ENCODE measurements at regions not wholly inside any gene's neighbourhood (a gene's known extent, or its start where the extent isn't known, plus 50 kb on each side); places are given as distances from the start of the nearest gene placed in this dataset.
"Not testable (repeated sequence)": the region's sequence is repeated elsewhere in the genome, so short reads cannot be mapped to it uniquely, and the experiment has no call there.

DNA sequence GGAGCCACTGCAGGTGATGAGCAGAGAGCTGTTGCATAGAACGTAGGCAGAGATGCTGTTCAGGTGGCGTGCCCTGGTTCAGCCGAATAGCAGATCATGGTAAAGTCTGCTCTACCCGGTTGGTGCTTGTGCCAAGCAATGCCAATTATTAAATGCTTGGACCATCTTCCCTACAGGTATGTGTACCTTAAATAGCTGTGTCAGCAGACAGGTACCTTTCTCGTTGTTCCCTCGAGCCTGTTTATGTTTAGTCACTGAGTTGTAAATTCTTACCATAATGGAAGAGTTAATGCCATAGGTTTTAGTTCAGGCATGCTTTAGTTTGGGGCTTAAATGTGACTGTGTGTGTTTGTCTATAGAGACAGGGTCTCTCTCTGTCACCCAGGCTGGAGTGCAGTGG lies 112.5 kb upstream of the CPM start:
- Mint-ChIP-seq H3K4me3 (ENCODE audit: unreplicated experiment) (no peak overlapping the region), H3K27me3 (ENCODE audit: unreplicated experiment) (peaks cover 2% of the 10 kb centered on the region), H3K36me3 (ENCODE audit: low read depth, unreplicated experiment) (no peaks in the 10 kb centered on the region), H3K9me3 (ENCODE audit: unreplicated experiment) (no peaks in the 10 kb centered on the region), H3K4me1 (ENCODE audit: unreplicated experiment) (no peaks in the 10 kb centered on the region), H3K27ac (ENCODE audit: unreplicated experiment) (no peak overlapping the region)
- no peak for DNase-seq (ENCODE audit: low spot score)
- TF ChIP-seq CTCF (IDR thresholded peaks at IDR 0.05; ENCODE audit: unreplicated experiment), result no peak

- Mint-ChIP-seq H3K4me3 (ENCODE audit: unreplicated experiment) (no peak overlapping the region), H3K27ac (ENCODE audit: unreplicated experiment) (no peak overlapping the region), H3K36me3 (ENCODE audit: low read depth, unreplicated experiment) (no peaks in the 10 kb centered on the region), H3K9me3 (ENCODE audit: unreplicated experiment) (no peaks in the 10 kb centered on the region), H3K4me1 (ENCODE audit: unreplicated experiment) (no peaks in the 10 kb centered on the region), H3K27me3 (ENCODE audit: unreplicated experiment) (peaks cover 2% of the 10 kb centered on the region)
- no peak for TF ChIP-seq CTCF (IDR thresholded peaks at IDR 0.05; ENCODE audit: unreplicated experiment)
- no peak for DNase-seq (ENCODE audit: low spot score)
Observed at GRCh38 chr12:69046363-69046762, 113.4 kb upstream of the CPM start.

DNA sequence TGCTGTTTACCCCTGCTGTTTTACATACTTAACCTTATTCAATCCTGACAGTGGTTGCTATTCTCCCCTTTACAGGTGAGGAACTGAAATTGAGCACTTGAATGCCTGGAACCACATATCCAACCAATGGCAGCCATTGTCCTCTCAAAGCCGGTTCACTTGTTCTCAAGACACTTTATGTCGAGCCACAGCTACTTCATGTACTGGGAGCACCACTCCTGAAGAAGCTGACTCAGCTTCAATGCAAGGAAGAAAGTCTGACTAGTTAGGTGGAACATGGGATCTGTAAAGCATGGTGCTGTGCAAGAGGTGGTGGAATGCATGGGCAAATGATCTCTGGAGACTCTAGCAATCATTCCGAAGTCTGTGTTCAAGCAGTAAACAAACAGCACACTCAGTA lies 113.9 kb upstream of the CPM start:
- no peak overlapping the region for H3K4me3 Mint-ChIP-seq (ENCODE audit: unreplicated experiment)
- no peaks in the 10 kb centered on the region for H3K4me1 Mint-ChIP-seq (ENCODE audit: unreplicated experiment)
- no peak for TF ChIP-seq CTCF (IDR thresholded peaks at IDR 0.05; ENCODE audit: unreplicated experiment)
- H3K9me3 Mint-ChIP-seq (ENCODE audit: unreplicated experiment), result no peaks in the 10 kb centered on the region
- no peaks in the 10 kb centered on the region for H3K36me3 Mint-ChIP-seq (ENCODE audit: low read depth, unreplicated experiment)
- no peak for DNase-seq (ENCODE audit: low spot score)
- H3K27ac Mint-ChIP-seq (ENCODE audit: unreplicated experiment), result no peak overlapping the region
- H3K27me3 Mint-ChIP-seq (ENCODE audit: unreplicated experiment), result peaks cover 2% of the 10 kb centered on the region

DNA sequence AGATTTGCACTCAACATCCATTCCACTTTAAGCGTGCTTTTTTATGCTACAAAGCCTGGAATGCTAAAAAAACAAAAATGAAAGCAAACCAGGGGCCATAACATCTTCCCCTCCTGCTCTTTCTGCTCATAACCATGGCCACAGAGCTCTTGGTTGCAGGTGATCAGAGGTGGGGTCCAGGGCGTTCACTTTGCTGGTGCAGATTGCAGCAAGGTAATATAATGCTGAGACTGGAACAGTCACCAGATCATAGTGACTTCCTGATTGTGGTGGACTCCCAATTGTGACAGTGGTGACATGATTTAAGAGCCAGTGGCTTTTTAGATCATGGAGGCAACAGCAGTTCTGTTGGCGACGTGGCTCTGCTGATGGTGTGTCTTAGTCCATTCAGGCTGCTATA lies 115.0 kb upstream of the CPM start:
- Mint-ChIP-seq H3K4me3 (ENCODE audit: unreplicated experiment) (no peak overlapping the region), H3K27ac (ENCODE audit: unreplicated experiment) (no peak overlapping the region), H3K27me3 (ENCODE audit: unreplicated experiment) (peaks cover 2% of the 10 kb centered on the region), H3K36me3 (ENCODE audit: low read depth, unreplicated experiment) (no peaks in the 10 kb centered on the region), H3K9me3 (ENCODE audit: unreplicated experiment) (no peaks in the 10 kb centered on the region), H3K4me1 (ENCODE audit: unreplicated experiment) (no peaks in the 10 kb centered on the region)
- no peak for TF ChIP-seq CTCF (IDR thresholded peaks at IDR 0.05; ENCODE audit: unreplicated experiment)
- DNase-seq (ENCODE audit: low spot score), result no peak

DNA sequence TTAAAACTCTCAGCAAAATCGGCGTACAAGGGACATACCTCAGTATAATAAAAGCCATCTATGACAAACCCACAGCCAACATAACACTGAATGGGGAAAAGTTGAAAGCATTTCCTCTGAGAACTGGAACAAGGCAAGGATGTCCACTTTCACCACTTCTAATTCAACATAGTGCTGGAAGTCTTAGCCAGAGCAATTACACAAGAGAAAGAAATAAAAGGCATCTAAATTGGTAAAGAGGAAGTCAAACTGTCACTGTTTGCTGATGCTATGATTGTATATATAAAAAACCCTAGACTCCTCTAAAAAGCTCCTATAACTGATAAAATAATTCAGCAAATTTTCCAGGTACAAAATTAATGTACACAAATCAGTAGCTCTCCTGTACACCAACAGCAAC lies 116.9 kb upstream of the CPM start:
- H3K4me3 Mint-ChIP-seq (ENCODE audit: unreplicated experiment); H3K36me3 Mint-ChIP-seq (ENCODE audit: low read depth, unreplicated experiment); H3K27me3 Mint-ChIP-seq (ENCODE audit: unreplicated experiment); DNase-seq (ENCODE audit: low spot score); H3K9me3 Mint-ChIP-seq (ENCODE audit: unreplicated experiment); H3K4me1 Mint-ChIP-seq (ENCODE audit: unreplicated experiment); H3K27ac Mint-ChIP-seq (ENCODE audit: unreplicated experiment): not testable (repeated sequence)
